Tibial nerve (tissue), 4 donors: ENCODE measurements at regions not wholly inside any gene's neighbourhood (a gene's known extent, or its start where the extent isn't known, plus 50 kb on each side); places are given as distances from the start of the nearest gene placed in this dataset.

Source experiments
- EP300 ChIP-seq, 2 donors: sonication (generic); formaldehyde crosslinking; IDR thresholded peaks; one replicate each; pipeline ENCODE4 v1.6.1; 2017; ENCODE audit warnings: antibody characterized with exemption in 2 of 2, mild to moderate bottlenecking in 1 of 2
- POLR2A ChIP-seq, 2 donors: fragments of 450-650 bp; IDR thresholded peaks; one replicate each; pipeline ENCODE4 v1.6.1; 2017; ENCODE audit warnings: antibody characterized with exemption in 2 of 2, mild to moderate bottlenecking in 2 of 2, moderate library complexity in 2 of 2
- TF ChIP-seq, protein P1 (sequence below), 5 experiments: fragments of 200-600 bp in 3 of 5; fragments of 450-650 bp in 2 of 5; sonication (generic) in 3 of 5; IDR thresholded peaks; one replicate each; pipeline ENCODE4 v1.5.1; 2016 to 2019; ENCODE audit warnings: antibody characterized with exemption in 5 of 5, mild to moderate bottlenecking in 3 of 5, moderate library complexity in 2 of 5

DNA sequence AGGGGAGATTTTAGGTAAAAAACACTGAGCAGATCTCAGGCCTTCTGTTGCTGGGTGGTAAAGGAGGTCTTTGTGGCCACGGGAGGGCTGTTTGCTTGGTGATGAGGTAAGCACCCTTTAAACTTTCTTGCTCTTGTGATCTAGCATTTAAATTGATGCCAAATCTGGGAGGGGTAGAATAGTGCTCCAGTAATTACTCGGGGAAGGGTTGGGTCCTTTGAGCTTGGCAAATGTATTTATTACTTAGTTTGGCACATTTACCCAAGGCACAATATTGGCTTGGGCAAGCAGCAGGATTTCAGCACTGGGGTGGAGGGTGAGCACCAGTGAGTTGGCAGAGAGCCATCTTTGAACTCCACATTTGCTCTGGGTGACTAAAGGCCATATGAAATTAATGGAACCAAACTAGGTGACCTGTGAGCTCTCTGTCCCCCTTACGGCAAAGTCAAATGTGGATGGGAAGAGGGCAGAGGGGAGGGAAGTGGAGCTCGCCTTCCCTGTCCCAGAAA, 185.9 kb upstream of the ONECUT1 start:
- TF ChIP-seq, protein P1, sequence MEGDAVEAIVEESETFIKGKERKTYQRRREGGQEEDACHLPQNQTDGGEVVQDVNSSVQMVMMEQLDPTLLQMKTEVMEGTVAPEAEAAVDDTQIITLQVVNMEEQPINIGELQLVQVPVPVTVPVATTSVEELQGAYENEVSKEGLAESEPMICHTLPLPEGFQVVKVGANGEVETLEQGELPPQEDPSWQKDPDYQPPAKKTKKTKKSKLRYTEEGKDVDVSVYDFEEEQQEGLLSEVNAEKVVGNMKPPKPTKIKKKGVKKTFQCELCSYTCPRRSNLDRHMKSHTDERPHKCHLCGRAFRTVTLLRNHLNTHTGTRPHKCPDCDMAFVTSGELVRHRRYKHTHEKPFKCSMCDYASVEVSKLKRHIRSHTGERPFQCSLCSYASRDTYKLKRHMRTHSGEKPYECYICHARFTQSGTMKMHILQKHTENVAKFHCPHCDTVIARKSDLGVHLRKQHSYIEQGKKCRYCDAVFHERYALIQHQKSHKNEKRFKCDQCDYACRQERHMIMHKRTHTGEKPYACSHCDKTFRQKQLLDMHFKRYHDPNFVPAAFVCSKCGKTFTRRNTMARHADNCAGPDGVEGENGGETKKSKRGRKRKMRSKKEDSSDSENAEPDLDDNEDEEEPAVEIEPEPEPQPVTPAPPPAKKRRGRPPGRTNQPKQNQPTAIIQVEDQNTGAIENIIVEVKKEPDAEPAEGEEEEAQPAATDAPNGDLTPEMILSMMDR (IDR thresholded peaks at IDR 0.05) = no peak
- TF ChIP-seq EP300 (IDR thresholded peaks at IDR 0.05) (no peak), POLR2A (IDR thresholded peaks at IDR 0.05) (no peak)
